GM12891 (cell line): ENCODE measurements at regions not wholly inside any gene's neighbourhood (a gene's known extent, or its start where the extent isn't known, plus 50 kb on each side); places are given as distances from the start of the nearest gene placed in this dataset.

Source experiments
- PAX5 ChIP-seq: IDR thresholded peaks from 2 replicates; pipeline ENCODE4 v1.6.1; 2011; ENCODE audit warnings: low read length, moderate library complexity, mild to moderate bottlenecking; ENCODE audit not compliant: insufficient read depth, severe bottlenecking
- POLR2A ChIP-seq: IDR thresholded peaks from 2 replicates; pipeline ENCODE4 v1.6.1; 2011; ENCODE audit warnings: low read depth, low read length, control low read depth
- POLR2AphosphoS5 ChIP-seq: IDR thresholded peaks from 2 replicates; pipeline ENCODE4 v1.6.1; 2011; ENCODE audit warnings: low read depth, low read length, control low read depth
- POU2F2 ChIP-seq: IDR thresholded peaks from 2 replicates; pipeline ENCODE4 v1.6.1; 2011; ENCODE audit warnings: low read depth, mild to moderate bottlenecking, control low read depth, low read length, moderate library complexity
- SPI1 ChIP-seq: IDR thresholded peaks from 2 replicates; pipeline ENCODE4 v1.6.1; 2011; ENCODE audit warnings: low read depth, low read length, control low read depth
- TAF1 ChIP-seq: IDR thresholded peaks from 2 replicates; pipeline ENCODE4 v1.6.1; 2011; ENCODE audit warnings: low read depth, low read length, control low read depth

DNA sequence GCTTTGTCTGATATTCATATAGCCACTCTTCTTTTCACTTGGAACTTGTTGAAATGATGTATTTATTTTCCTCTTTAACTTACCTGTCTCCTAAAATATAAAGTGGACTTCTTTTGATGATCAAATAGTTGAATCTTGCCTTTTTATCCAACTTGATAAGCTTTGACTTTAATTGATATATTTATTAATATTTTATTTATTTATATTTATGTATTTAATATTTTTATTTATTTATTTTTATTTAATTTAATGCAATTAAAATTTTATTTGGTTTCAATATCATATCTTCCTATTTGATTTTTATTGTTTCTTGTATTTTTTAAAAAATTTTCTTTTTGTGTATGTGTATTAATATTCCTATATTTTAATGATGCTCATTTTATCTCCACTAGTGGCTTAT, 555.1 kb upstream of the EPHA6 start:
- TF ChIP-seq POLR2AphosphoS5, result no peak
- TF ChIP-seq SPI1, result no peak
- no peak for TF ChIP-seq POU2F2
- no peak for TF ChIP-seq POLR2A
- TF ChIP-seq TAF1, result no peak
- no peak for TF ChIP-seq PAX5
